Adrenal gland (tissue), 9 donors: ENCODE measurements at regions not wholly inside any gene's neighbourhood (a gene's known extent, or its start where the extent isn't known, plus 50 kb on each side); places are given as distances from the start of the nearest gene placed in this dataset.

Experiments used
- DNase-seq, 7 donors: peaks; one replicate each; pipeline ENCODE4 v3.0.0-alpha.2; 2019 to 2020
- H3K27ac ChIP-seq, 5 donors: fragments of 200-600 bp; sonication (generic) in 4 of 5; 1 replicate in 3 of 5; 2 replicates in 2 of 5; pipeline versions ENCODE4 v1.5.1 to v1.8.0; 2016 to 2020; ENCODE audit warnings: mild to moderate bottlenecking in 1 of 5
- H3K27me3 ChIP-seq: fragments of 200-600 bp; 2 replicates; pipeline ENCODE4 v1.8.0; 2021
- H3K36me3 ChIP-seq, 2 donors: fragments of 200-600 bp; replicated peaks in 1 of 2; 1 replicate in 1 of 2; 2 replicates in 1 of 2; pipeline versions ENCODE4 v1.5.1 to v1.8.0; 2018 to 2022
- H3K4me1 ChIP-seq, 2 donors: fragments of 200-600 bp; replicated peaks in 1 of 2; 1 replicate in 1 of 2; 2 replicates in 1 of 2; pipeline versions ENCODE4 v1.5.1 to v1.8.0; 2018 to 2021
- H3K4me3 ChIP-seq, 4 donors: fragments of 200-600 bp; sonication (generic) in 3 of 4; one replicate each; pipeline ENCODE4 v1.5.1; 2016 to 2018
- H3K9me3 ChIP-seq, 3 donors: fragments of 200-600 bp; sonication (generic) in 1 of 3; replicated peaks in 1 of 3; 1 replicate in 2 of 3; 2 replicates in 1 of 3; pipeline versions ENCODE4 v1.5.1 to v1.8.0; 2016 to 2021
- POLR2A ChIP-seq, 2 donors: fragments of 450-650 bp; IDR thresholded peaks; one replicate each; pipeline ENCODE4 v1.6.1; 2017; ENCODE audit warnings: antibody characterized with exemption in 2 of 2, mild to moderate bottlenecking in 2 of 2, moderate library complexity in 1 of 2
- WGBS, 4 donors: extraction: QIAGEN DNeasy Blood & Tissue Kit in 2 of 4; methylation state at CpG; one replicate each; pipeline versions ENCODE4 v1.1.5 to v1.1.7; 2013 to 2017; 5-methylcytosine and 5-hydroxymethylcytosine counted together
- intact Hi-C, 2 donors: fragments of 100-400 bp; cut with DNase I; formaldehyde crosslinking; loops; one replicate each; pipeline versions ENCODE4 v1.14.1 to v1.15.0; 2022 to 2023
- TF ChIP-seq, protein P1 (sequence below), 6 experiments: fragments of 450-650 bp in 4 of 6; fragments of 200-600 bp in 2 of 6; sonication (generic) in 1 of 6; IDR thresholded peaks; 1 replicate in 5 of 6; 2 replicates in 1 of 6; pipeline versions ENCODE4 v1.5.1 to v1.8.0; 2016 to 2021; ENCODE audit warnings: antibody characterized with exemption in 6 of 6, mild to moderate bottlenecking in 2 of 6, moderate library complexity in 1 of 6
- donor health status: healthy with polysubstance abuse.
- donor health status: Bipolar disorder and iron deficiency.
- donor health status: DM: yes; HTN: yes; CAD: no.
- donor health status: DM: no; HTN: no; CAD: no.
- donor health status: DM: no; HTN: no; CAD: no.

DNA sequence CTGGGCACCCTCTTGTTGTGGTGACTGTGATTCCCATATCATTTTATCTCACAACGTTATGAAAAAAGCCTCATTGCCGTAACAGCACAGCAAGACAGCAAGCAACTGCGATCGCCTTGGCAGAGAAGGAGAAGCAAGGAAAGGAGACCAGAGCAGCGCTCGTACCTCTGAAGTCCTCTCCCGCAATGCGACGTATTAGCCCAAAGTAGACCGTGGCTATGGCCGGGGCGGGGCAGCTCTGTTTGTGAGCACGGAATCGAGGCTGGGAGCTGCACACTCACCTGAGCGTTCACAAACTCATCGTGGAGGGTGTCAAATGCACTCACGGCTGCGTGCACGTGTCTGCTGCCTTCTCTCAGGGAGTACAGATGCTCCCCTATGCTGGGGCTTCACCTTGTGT, 76.1 kb downstream of the YTHDF1 start:
- Histone ChIP-seq H3K36me3 (no peaks in the 10 kb centered on the region), H3K27ac (no peak overlapping the region), H3K27me3 (peaks cover 8% of the 10 kb centered on the region), H3K4me3 (no peak overlapping the region), H3K9me3 (no peaks in the 10 kb centered on the region), H3K4me1 (no peaks in the 10 kb centered on the region)
- 67 to 83% (median 77%) methylated on average over 19 of the region's 19 CpGs for WGBS, 4 donors
- TF ChIP-seq, protein P1, sequence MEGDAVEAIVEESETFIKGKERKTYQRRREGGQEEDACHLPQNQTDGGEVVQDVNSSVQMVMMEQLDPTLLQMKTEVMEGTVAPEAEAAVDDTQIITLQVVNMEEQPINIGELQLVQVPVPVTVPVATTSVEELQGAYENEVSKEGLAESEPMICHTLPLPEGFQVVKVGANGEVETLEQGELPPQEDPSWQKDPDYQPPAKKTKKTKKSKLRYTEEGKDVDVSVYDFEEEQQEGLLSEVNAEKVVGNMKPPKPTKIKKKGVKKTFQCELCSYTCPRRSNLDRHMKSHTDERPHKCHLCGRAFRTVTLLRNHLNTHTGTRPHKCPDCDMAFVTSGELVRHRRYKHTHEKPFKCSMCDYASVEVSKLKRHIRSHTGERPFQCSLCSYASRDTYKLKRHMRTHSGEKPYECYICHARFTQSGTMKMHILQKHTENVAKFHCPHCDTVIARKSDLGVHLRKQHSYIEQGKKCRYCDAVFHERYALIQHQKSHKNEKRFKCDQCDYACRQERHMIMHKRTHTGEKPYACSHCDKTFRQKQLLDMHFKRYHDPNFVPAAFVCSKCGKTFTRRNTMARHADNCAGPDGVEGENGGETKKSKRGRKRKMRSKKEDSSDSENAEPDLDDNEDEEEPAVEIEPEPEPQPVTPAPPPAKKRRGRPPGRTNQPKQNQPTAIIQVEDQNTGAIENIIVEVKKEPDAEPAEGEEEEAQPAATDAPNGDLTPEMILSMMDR (IDR thresholded peaks at IDR 0.05) = no peak
- no peak for TF ChIP-seq POLR2A (IDR thresholded peaks at IDR 0.05)
- no peak for DNase-seq
- intact Hi-C loops = no loop called here

DNA sequence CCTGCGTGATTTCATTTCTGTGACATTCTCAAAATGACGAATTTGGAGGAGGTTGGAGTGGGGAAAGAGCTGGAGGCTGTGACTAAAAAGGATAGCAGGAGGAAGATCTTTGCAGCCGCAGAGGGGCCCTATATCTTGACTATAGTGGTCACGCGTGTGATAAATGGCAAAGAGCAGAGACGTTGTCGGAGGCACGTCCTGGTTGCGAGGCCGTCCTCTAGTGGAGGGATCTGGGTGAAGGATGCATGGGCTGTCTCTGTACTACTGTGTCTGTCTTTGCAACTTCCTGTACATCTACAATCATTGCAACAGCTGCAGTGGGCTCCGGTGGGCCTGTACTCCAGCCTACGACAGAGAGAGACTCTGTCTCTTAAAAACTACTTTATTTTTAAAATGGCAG, 76.6 kb downstream of the YTHDF1 start:
- Histone ChIP-seq H3K4me3 (no peak overlapping the region), H3K4me1 (no peaks in the 10 kb centered on the region), H3K27ac (no peak overlapping the region), H3K36me3 (no peaks in the 10 kb centered on the region), H3K9me3 (no peaks in the 10 kb centered on the region), H3K27me3 (peaks cover 8% of the 10 kb centered on the region)
- DNase-seq = no peak
- intact Hi-C loops = no loop called here
- TF ChIP-seq, protein P1 (IDR thresholded peaks at IDR 0.05) = no peak
- TF ChIP-seq POLR2A (IDR thresholded peaks at IDR 0.05) = no peak
- 32 to 55% (median 46%) methylated on average over 12 of the region's 12 CpGs for WGBS, 4 donors

DNA sequence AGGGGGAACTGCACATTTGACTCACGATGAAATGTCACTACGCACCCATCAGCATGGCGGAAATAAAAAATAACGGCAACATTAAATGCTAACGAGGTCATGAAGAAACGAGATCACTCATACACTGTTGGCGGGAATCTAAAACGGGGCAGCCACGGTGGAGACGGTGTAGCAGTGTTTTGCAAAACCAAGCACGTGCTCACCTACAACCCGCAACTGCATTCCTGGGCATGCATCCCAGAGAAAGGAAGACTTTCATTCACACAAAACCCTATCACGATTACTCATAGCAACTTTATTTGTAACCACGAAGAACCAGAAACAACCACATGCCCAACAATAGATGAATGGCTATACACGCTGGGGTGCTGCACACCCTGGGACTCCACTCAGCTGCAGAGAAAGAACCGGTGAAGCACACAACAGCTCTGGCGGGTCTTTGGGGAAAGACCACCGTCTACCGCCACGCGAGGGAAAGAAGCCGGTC, 77.0 kb downstream of the YTHDF1 start:
- no peak for TF ChIP-seq POLR2A (IDR thresholded peaks at IDR 0.05)
- TF ChIP-seq, protein P1 (IDR thresholded peaks at IDR 0.05) = no peak
- WGBS, 4 donors = 67 to 72% (median 69%) methylated on average over 22 of the region's 22 CpGs
- intact Hi-C loops = no loop called here
- Histone ChIP-seq H3K4me3 (no peak overlapping the region), H3K4me1 (no peaks in the 10 kb centered on the region), H3K27ac (no peak overlapping the region), H3K27me3 (peaks cover 8% of the 10 kb centered on the region), H3K36me3 (no peaks in the 10 kb centered on the region), H3K9me3 (no peaks in the 10 kb centered on the region)
- no peak for DNase-seq

DNA sequence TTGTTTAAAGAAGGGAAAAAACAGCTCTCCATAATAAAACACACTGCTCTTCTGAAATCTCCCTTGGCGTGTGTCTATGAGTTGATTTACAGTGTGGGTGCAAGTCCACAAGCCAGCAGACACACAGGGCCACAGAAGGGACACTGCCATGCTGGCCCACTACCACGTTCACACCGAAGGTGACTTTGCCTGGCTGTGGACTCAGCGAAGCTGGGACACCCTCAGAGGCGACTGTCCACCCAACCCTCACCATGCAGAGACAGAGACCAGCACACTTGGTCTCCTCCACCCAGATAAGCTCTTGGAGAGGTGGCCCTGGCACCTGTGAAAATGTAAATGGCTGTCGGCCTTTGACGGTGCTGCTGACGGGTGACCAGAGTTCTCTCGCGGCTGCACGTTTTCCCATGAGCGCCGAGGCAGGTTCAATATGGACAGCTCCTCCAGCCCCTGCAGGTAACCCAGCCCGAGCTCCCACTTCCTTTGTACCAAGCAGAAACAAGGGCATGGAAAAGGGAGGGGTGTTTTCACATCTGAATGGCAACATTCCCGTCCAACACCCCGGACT, 78.0 kb downstream of the YTHDF1 start:
- Histone ChIP-seq H3K27ac (no peak overlapping the region), H3K9me3 (no peaks in the 10 kb centered on the region), H3K4me1 (no peaks in the 10 kb centered on the region), H3K27me3 (peaks cover 8% of the 10 kb centered on the region), H3K4me3 (no peak overlapping the region), H3K36me3 (no peaks in the 10 kb centered on the region)
- 61 to 72% (median 66%) methylated on average over 11 to 16 of the region's 16 CpGs for WGBS, 4 donors
- intact Hi-C loops = no loop called here
- DNase-seq = no peak
- TF ChIP-seq, protein P1 (IDR thresholded peaks at IDR 0.05) = no peak
- no peak for TF ChIP-seq POLR2A (IDR thresholded peaks at IDR 0.05)
